ENCODE measurements at regions not wholly inside any gene's neighbourhood (a gene's known extent, or its start where the extent isn't known, plus 50 kb on each side); places are given as distances from the start of the nearest gene placed in this dataset.
"Not testable (repeated sequence)": the region's sequence is repeated elsewhere in the genome, so short reads cannot be mapped to it uniquely, and the experiment has no call there.

DNA sequence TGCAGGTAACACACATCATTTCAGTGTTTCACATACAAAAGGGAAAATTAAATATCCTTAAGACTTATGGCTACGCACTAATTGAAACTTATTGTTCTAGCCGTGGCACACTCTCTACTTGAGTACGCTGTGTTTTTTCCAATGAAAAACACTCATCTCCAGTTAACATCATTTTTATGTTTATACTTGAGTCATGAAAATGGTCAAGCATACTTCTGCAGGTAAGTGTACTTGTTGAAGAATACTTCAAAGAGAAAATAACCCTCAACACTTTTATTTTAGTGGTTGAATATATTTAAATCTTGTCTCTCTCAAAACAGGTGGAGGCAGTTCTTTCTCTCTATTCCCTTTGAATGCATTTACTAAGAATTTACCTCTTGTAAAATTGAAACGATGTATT, 538.7 kb upstream of the PCDH7 start:
- H3K36me3 ChIP-seq (ENCODE audit: insufficient read depth, low read length) = no peaks in the 10 kb centered on the region
- H3K9ac ChIP-seq (ENCODE audit: low read depth, low read length) = no peak overlapping the region
- no peaks in the 10 kb centered on the region for H3K9me3 ChIP-seq (ENCODE audit: control insufficient read depth, insufficient read depth, low read length)
- no peaks in the 10 kb centered on the region for H3K4me1 ChIP-seq (ENCODE audit: insufficient read depth, low read length)

DNA sequence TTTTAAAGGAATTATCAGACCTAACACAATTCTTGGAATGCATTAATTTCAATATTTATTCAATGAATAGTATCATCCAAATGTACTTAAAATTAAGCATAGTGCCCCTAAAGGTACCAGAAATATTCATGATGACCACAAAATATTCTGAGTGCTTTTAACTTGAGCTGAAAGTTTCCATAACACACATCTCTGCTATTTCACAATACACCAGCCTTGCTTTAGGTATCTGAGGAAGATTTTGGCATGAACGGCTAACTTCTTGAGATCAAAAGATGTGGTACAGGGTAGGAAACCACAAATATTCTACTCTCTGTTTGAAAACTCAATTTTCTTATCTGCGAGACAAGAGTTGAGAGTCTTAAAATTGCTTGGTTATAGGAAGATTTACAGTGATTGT, 538.3 kb upstream of the PCDH7 start:
- Histone ChIP-seq H3K36me3 (ENCODE audit: insufficient read depth, low read length) (no peaks in the 10 kb centered on the region), H3K9me3 (ENCODE audit: control insufficient read depth, insufficient read depth, low read length) (no peaks in the 10 kb centered on the region), H3K4me1 (ENCODE audit: insufficient read depth, low read length) (no peaks in the 10 kb centered on the region), H3K9ac (ENCODE audit: low read depth, low read length) (no peak overlapping the region)

DNA sequence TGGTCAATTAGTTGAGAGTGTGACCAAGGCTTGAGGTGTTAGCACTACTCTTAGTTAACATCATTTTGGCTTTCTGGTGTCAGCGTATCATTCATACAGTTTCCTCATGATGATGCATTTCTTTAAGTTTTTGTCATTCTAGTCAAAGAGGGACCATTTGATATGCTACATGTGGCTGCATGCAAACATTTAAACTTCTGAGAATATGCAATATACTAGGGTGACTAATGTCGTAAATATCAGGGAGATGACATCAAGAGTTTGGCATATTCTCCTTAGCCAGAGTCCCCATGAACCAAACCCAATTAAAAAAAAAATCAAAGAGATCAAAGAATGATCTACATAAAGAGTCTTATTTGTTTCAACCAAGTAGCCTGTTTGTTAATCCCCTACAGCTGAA, 537.4 kb upstream of the PCDH7 start:
- Histone ChIP-seq H3K9me3 (ENCODE audit: control insufficient read depth, insufficient read depth, low read length) (no peaks in the 10 kb centered on the region), H3K4me1 (ENCODE audit: insufficient read depth, low read length) (no peaks in the 10 kb centered on the region), H3K36me3 (ENCODE audit: insufficient read depth, low read length) (no peaks in the 10 kb centered on the region), H3K9ac (ENCODE audit: low read depth, low read length) (no peak overlapping the region)

DNA sequence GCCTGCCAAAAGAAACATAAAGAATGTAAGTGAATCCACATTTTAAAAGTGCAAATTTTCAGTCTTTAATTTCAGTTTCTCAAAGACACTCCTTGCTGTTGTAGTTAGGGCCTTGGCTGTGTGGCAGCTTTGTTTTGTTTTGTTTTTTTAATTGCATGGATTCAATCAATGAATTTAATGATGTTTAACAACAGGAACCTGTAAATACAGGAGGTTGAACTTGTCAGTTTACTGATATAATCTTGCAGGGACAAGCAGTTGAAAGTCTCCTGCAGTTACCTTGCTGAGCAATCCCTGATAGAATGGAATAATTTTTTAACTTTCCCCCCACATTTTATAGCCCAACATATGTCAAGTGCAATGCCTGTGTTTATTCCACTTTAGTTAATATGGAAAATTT, 528.3 kb upstream of the PCDH7 start:
- Histone ChIP-seq H3K9ac (ENCODE audit: low read depth, low read length) (no peak overlapping the region), H3K36me3 (ENCODE audit: insufficient read depth, low read length) (no peaks in the 10 kb centered on the region), H3K9me3 (ENCODE audit: control insufficient read depth, insufficient read depth, low read length) (no peaks in the 10 kb centered on the region), H3K4me1 (ENCODE audit: insufficient read depth, low read length) (0 out of 2 replicates have a peak, but pooled peaks cover 4% of the 10 kb centered on the region)

DNA sequence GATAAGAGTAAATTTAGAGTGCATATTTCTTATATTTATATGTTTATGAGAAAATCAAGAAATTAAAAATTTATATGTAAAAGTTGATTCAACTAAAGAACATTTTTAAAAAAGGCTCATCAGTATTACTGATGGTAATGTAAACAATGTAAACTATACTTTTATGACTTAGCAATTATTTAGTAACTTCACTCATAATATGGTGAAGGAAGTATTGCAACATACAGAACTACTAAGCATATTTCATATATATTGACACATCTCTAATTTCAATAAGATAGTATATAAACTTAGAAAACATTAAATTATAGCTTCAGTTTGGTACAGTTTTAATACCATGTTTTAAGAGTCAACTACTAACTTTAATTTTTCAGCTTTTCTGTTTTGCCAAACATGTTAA, 512.8 kb upstream of the PCDH7 start:
- Histone ChIP-seq H3K36me3 (ENCODE audit: insufficient read depth, low read length) (no peaks in the 10 kb centered on the region), H3K9me3 (ENCODE audit: control insufficient read depth, insufficient read depth, low read length) (peaks cover 8% of the 10 kb centered on the region; the same call in 1 of the 2 replicates), H3K9ac (ENCODE audit: low read depth, low read length) (no peak overlapping the region)

DNA sequence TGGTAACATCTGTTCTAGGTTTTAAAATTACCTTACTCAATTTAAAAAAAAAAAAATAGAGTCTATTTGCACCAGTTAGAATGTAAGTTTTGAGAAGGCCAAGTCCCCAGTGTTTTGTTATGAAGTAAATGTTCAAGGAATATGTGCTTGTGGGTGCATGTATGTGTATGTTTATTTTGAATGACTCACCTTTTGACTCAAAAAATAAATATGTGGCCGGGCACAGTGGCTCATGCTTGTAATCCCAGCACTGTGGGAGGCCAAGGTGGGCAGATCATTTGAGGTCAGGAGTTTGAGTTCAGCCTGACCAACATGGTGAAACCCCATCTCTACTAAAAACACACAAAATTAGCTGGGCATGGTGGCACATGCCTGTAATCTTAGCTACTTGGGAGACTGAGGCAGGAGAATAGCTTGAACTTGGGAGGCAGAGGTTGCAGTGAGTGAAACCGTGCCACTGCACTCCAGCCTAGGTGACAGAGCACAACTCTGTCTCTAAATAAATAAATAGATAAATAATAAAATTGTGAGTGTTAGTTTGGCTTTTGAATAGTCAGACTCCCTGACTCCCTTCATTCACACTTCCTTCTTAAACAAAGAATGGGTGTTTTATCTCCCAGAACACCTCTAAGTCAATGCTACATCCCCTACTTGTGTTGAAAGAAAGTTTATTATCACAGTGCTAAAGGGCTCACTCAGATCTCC, 511.3 kb upstream of the PCDH7 start:
- peaks cover 8% of the 10 kb centered on the region; the same call in 1 of the 2 replicates for H3K9me3 ChIP-seq (ENCODE audit: control insufficient read depth, insufficient read depth, low read length)
- no peaks in the 10 kb centered on the region for H3K36me3 ChIP-seq (ENCODE audit: insufficient read depth, low read length)
- no peak overlapping the region for H3K9ac ChIP-seq (ENCODE audit: low read depth, low read length)
- H3K4me1 ChIP-seq (ENCODE audit: insufficient read depth, low read length) = no peaks in the 10 kb centered on the region

More for the DNA sequence above, 512.8 kb upstream of the PCDH7 start:
- H3K4me1 ChIP-seq (ENCODE audit: insufficient read depth, low read length) = no peaks in the 10 kb centered on the region

DNA sequence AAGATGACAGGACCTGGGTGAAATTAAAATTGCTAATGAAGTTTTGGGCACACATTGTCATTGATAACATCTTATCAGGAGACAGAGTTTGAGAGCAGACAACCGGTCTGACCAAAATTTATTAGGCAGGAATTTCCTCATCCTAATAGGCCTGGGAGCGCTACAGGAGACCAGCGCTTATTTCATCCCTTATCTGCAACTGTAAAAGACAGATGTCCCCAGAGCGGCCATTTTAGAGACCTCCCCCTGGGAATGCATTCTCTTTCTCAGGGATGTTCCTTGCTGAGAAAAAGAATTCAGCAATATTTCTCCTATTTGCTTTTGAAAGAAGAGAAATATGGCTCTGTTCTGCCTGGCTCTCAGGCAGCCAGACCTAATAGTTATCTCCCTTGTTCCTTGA, 504.2 kb upstream of the PCDH7 start:
- H3K9ac ChIP-seq (ENCODE audit: low read depth, low read length); H3K9me3 ChIP-seq (ENCODE audit: control insufficient read depth, insufficient read depth, low read length); H3K36me3 ChIP-seq (ENCODE audit: insufficient read depth, low read length); H3K4me1 ChIP-seq (ENCODE audit: insufficient read depth, low read length): not testable (repeated sequence)

DNA sequence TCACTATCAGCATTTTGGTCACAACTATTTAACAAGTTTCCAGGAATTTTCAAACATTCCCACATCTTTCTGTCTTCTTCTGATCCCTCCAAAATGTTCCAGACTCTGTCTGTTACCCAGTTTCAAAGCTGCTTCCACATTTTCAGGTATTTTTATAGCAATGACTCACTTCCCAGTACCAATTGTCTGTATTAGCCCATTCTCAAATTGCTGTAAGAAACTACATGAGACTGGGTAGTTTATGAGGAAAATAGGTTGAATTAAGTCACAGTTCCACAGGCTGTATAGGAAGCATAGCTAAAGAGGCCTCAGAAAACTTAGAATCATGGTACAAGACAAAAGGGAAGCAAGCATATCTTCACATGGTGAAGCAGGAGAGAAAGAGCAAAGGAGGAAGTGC, 475.0 kb upstream of the PCDH7 start:
- Histone ChIP-seq H3K4me1 (ENCODE audit: insufficient read depth, low read length) (no peaks in the 10 kb centered on the region), H3K36me3 (ENCODE audit: insufficient read depth, low read length) (no peaks in the 10 kb centered on the region), H3K9ac (ENCODE audit: low read depth, low read length) (no peak overlapping the region), H3K9me3 (ENCODE audit: control insufficient read depth, insufficient read depth, low read length) (peaks cover 13% of the 10 kb centered on the region)

DNA sequence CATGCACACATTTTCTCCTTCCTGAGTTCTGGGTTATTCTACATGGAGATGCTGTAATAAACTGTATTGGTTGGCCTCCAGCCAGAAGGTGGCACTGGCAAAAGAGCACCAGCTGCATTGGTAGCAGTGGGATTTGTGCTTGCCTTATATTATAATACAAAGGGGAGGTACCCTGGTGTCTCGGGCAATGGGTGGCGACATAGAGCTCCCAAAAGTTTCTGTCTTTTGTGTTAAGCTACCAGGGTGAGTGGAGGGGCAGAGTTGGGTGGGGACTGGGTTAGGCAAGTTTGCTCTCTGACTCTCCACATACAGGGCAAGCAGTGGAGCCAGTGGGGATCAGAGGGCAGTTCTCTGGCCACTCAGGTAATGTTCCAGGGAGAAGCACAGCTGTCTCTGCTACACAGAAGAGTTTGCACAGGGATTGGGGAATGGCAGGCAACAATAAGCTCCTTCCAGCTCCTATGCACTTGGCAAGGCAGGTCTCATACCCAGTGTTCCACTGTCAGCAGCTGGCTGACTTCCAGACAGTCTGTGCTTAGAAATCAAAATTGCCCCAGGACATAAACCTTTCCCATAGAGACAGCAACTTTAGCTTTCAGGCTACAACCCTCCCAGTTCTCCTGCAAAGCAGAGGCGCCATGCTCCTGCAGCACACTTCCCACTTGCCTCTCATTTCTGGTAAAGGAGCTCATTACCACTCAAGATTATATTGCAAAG, 463.9 kb upstream of the PCDH7 start:
- Histone ChIP-seq H3K9ac (ENCODE audit: low read depth, low read length) (no peak overlapping the region), H3K4me1 (ENCODE audit: insufficient read depth, low read length) (no peaks in the 10 kb centered on the region), H3K36me3 (ENCODE audit: insufficient read depth, low read length) (no peaks in the 10 kb centered on the region), H3K9me3 (ENCODE audit: control insufficient read depth, insufficient read depth, low read length) (no peaks in the 10 kb centered on the region; the same call in 1 of the 2 replicates)

DNA sequence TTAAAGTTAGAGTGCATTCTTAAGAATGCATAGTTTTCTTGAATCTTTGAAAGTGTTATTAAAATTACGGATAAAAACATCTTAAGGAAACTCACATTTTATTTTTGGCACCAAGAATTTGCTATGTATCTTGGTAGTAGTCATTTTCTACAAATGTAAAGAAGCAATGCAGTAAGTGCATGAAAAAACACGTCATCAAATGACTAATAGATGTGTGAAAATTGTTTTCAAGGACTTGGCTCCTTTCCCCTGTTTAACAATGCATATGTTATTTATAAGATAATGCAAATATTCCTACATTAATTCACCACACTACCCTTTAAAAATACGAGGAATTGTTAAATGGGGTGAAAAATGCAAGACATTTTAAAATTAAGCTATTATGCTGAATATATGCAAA, 461.2 kb upstream of the PCDH7 start:
- no peaks in the 10 kb centered on the region for H3K4me1 ChIP-seq (ENCODE audit: insufficient read depth, low read length)
- no peaks in the 10 kb centered on the region for H3K36me3 ChIP-seq (ENCODE audit: insufficient read depth, low read length)
- H3K9me3 ChIP-seq (ENCODE audit: control insufficient read depth, insufficient read depth, low read length) = no peaks in the 10 kb centered on the region; the same call in 1 of the 2 replicates
- H3K9ac ChIP-seq (ENCODE audit: low read depth, low read length) = no peak overlapping the region

DNA sequence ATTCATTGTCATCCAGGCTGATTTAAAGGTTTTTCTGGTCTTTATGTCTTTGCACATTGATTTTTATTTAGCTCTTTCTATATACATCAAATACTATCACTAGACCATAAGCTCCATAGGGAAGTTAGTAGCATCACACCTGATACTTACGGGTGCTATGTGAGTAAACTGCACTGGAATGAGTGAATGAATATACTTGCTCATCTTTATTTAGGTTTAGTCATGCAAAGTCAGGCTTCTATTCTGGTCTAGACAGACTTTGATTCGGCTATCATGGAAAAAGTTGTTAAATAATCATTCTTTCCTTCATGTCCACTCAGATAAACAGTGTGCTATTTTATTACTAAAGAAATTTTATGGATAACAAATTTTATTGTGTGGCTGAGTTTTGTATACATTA, 457.8 kb upstream of the PCDH7 start:
- Histone ChIP-seq H3K9ac (ENCODE audit: low read depth, low read length) (no peak overlapping the region), H3K4me1 (ENCODE audit: insufficient read depth, low read length) (no peaks in the 10 kb centered on the region), H3K9me3 (ENCODE audit: control insufficient read depth, insufficient read depth, low read length) (no peaks in the 10 kb centered on the region; the same call in 1 of the 2 replicates), H3K36me3 (ENCODE audit: insufficient read depth, low read length) (no peaks in the 10 kb centered on the region)

DNA sequence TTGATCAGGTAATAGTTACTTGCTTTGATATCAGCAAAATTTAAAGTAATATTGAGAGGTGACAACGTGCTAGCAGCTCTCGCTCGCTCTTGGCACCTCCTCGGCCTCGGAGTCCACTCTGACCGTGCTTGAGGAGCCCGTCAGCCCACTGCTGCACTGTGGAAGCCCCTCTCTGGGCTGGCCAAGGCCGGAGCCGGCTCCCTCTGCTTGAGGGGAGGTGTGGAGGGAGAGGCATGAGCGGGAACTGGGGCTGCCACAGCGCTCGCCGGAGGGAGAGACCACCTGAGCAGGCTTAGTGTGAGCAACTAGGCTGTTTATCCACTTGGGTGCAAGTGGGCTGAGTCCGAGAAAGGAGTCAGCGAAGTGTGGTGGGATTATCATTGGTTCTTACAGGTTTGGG, 455.7 kb upstream of the PCDH7 start:
- H3K9me3 ChIP-seq (ENCODE audit: control insufficient read depth, insufficient read depth, low read length) = no peaks in the 10 kb centered on the region; the same call in 1 of the 2 replicates
- H3K4me1 ChIP-seq (ENCODE audit: insufficient read depth, low read length) = no peaks in the 10 kb centered on the region
- no peak overlapping the region for H3K9ac ChIP-seq (ENCODE audit: low read depth, low read length)
- H3K36me3 ChIP-seq (ENCODE audit: insufficient read depth, low read length) = no peaks in the 10 kb centered on the region

DNA sequence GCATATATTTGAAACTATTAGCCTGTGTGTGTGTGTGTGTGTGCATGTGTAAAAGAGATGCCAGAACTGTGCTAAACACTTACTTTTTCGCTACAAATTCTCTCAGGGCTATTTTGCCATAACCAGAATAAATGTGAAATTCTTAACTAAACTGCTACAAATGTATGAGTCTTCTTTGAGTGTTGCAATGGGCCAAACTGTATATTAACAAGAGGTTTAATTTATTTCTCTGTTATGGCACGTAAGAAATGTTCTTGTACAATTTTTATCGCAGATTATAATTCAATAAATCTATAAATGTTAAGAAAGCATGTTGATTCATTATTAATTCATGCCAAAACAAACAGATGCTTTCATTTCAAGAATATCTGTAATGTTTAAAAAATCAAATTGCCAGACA, 454.5 kb upstream of the PCDH7 start:
- no peak overlapping the region for H3K9ac ChIP-seq (ENCODE audit: low read depth, low read length)

DNA sequence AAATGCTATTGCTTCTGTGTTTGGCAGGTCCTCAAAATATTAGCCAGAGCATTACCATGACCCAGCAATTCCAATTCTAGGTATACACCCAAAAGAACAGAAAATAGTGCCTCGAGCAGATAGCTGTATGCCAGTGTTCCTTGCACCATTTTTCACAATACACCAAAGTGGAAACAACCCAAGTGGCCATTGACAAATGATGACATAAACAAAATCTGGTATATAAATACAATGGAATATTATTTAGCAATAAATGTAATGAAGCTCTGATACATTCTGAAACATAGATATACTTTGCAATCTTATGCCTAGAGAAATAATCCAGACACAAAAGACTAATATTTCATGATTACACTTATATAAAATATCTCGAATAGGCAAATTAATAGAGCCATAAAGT, 451.8 kb upstream of the PCDH7 start:
- Histone ChIP-seq H3K4me1 (ENCODE audit: insufficient read depth, low read length) (no peaks in the 10 kb centered on the region), H3K9me3 (ENCODE audit: control insufficient read depth, insufficient read depth, low read length) (no peaks in the 10 kb centered on the region; the same call in 1 of the 2 replicates), H3K9ac (ENCODE audit: low read depth, low read length) (no peak overlapping the region), H3K36me3 (ENCODE audit: insufficient read depth, low read length) (no peaks in the 10 kb centered on the region)

More for the DNA sequence above, 454.5 kb upstream of the PCDH7 start:
- Histone ChIP-seq H3K4me1 (ENCODE audit: insufficient read depth, low read length) (no peaks in the 10 kb centered on the region), H3K36me3 (ENCODE audit: insufficient read depth, low read length) (no peaks in the 10 kb centered on the region), H3K9me3 (ENCODE audit: control insufficient read depth, insufficient read depth, low read length) (no peaks in the 10 kb centered on the region; the same call in 1 of the 2 replicates)

DNA sequence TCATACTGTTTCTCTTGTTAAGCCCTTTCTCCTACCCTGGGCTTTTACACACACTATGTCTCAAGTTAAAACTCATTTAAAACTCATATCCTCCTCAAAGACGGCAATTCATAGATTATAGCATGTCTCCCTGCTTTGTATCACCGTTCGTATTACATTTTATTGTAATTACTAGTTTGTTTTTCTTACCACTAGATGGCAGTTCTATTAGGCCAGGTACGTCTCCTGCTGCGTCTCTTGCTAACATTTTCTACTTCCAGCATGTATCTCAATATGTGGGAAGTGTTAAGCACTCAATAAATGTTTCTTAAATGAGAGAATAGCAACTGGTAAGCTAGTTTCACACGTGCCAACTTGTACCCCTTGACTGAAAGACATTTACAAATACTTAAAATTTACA, 450.3 kb upstream of the PCDH7 start:
- no peak overlapping the region for H3K9ac ChIP-seq (ENCODE audit: low read depth, low read length)
- H3K4me1 ChIP-seq (ENCODE audit: insufficient read depth, low read length) = no peaks in the 10 kb centered on the region
- no peaks in the 10 kb centered on the region for H3K36me3 ChIP-seq (ENCODE audit: insufficient read depth, low read length)
- no peaks in the 10 kb centered on the region for H3K9me3 ChIP-seq (ENCODE audit: control insufficient read depth, insufficient read depth, low read length)

All from ES-I3 (cell line).